Stimulated activated CD4-positive, alpha-beta T cell treated with anti-CD3 and anti-CD28 coated beads, Interleukin-12 subunit alpha, Interleukin-12 subunit beta, amount 100 ng/mL, for 4 hours (primary cell): ENCODE measurements at regions not wholly inside any gene's neighbourhood (a gene's known extent, or its start where the extent isn't known, plus 50 kb on each side); places are given as distances from the start of the nearest gene placed in this dataset.

ENCODE experiments used
- DNase-seq: peaks from one replicate; pipeline ENCODE4 v3.0.0-alpha.2; 2020

DNA sequence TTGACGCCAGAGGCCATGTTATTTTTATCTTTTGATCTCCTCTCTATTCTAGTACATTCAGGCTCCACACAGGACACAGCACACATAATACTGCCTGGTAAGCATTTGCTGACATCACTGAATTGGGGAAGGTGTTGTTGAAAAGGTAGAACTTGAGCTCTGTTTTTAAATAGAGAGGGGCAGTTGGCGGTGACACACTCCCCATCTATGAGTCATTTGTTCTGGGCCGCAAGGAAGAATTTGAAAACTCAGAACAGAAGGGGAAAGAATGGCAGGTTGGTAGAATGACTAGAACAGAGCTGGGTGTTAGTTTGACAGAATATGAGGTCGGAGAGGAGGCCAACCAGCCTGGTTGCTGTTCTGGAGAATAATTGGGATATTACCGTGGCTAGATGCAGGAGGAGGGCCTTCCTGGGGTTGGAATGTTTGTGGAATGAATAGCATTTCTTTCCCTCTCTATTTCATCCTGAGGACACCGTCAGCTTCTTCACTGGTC, 52.1 kb upstream of the ERRFI1 start:
- DNase-seq = no peak

DNA sequence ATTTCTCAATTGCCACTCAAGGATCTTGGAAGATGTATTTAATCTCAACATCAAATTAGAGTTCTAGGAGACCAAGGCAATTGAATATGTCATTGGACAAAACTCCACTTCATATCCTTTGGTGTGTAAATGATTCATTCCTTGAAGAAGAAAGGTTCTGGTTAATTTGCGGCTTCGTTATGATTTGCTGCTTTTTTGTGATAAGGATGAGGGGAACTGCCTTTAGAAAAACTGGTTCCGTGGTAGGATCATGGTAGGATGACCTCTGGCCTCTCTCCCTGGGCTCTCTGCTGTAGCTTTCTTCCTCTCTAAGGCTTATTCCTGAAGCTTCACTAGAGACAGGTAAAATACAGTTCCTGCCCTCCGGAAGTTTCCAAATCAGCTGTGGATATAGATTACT, 51.5 kb upstream of the ERRFI1 start:
- DNase-seq = no peak

DNA sequence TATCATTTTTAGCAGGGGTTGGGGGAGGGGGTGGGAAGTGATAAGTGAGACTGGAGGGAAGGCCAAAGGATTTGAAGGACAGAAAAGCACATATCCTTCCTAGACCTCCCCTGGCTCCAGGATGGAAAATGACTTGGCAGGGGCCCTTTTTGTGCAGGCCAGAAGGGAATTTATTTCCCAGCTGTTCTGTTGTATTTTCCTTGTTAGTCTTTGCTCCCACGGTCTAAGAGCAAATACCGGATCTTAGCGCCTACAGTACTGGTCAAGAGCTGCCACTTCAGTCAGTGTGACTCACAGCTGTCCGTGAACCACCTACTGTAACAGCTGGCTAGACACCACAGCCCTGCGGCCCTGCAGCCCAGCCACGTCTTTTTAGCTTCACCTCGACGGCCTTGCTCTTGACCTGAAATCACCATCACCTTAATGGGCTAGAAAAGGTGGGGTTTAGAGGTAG, 51.0 kb upstream of the ERRFI1 start:
- DNase-seq = no peak

DNA sequence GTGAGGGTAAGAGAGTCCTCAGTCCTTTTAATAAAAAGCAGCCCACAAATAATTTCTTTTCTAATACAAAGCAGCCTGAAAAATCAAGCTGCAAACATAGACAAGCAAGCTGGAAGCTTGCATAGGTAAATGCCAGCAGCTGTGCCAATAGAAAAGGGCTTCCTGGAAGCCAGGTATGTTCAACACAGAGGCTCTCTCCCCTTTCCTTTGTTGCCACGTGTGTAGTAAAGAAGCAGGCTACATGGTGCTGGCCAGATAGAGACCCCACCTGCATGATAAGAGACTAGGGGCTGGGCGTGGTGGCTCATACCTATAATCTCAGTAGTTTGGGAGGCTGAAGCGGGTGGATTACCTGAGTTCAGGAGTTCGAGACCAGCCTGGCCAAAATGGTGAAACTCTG, 50.1 kb upstream of the ERRFI1 start:
- DNase-seq = no peak
